Peyer's patch (tissue), 4 donors: ENCODE measurements at regions not wholly inside any gene's neighbourhood (a gene's known extent, or its start where the extent isn't known, plus 50 kb on each side); places are given as distances from the start of the nearest gene placed in this dataset.

Experiments
- CTCF ChIP-seq, 6 experiments: fragments of 450-650 bp in 4 of 6; fragments of 200-600 bp in 2 of 6; sonication (generic) in 1 of 6; IDR thresholded peaks; one replicate each; pipeline ENCODE4 v1.5.1; 2017 to 2019; ENCODE audit warnings: antibody characterized with exemption in 6 of 6, mild to moderate bottlenecking in 3 of 6, moderate library complexity in 1 of 6
- POLR2A ChIP-seq, 2 donors: fragments of 450-650 bp; IDR thresholded peaks; one replicate each; pipeline ENCODE4 v1.5.1; 2017; ENCODE audit warnings: antibody characterized with exemption in 2 of 2, mild to moderate bottlenecking in 2 of 2, moderate library complexity in 2 of 2

- TF ChIP-seq CTCF (IDR thresholded peaks at IDR 0.05) (no peak), POLR2A (IDR thresholded peaks at IDR 0.05) (no peak)
Observed at GRCh38 chr3:109241459-109242186, 74.7 kb downstream of the DPPA2 start.
